T-helper 2 cell treated with Interferon-gamma antibody and Interleukin-4, amounts not matched to agents 100 ng/mL and 5 ng/mL, for 36 hours (primary cell): ENCODE measurements at regions not wholly inside any gene's neighbourhood (a gene's known extent, or its start where the extent isn't known, plus 50 kb on each side); places are given as distances from the start of the nearest gene placed in this dataset.

Experiments
- intact Hi-C: fragments of 100-400 bp; cut with micrococcal nuclease; formaldehyde crosslinking; loops from one replicate; pipeline ENCODE4 v1.15.1; 2023

- intact Hi-C loops: no loop called here
Observed at GRCh38 chr2:7209757-7210555, 292.7 kb downstream of the RNF144A start.

- intact Hi-C loops: no loop called here
Observed at GRCh38 chr2:7210712-7211111, 293.5 kb downstream of the RNF144A start.

GRCh38 chr2:7225848-7226247 lies 308.6 kb downstream of the RNF144A start:
- intact Hi-C loops: no loop called here

- intact Hi-C loops: no loop called here
Observed at GRCh38 chr2:7226501-7226900, 309.3 kb downstream of the RNF144A start.

GRCh38 chr2:7233126-7233525 lies 315.9 kb downstream of the RNF144A start:
- intact Hi-C loops: no loop called here

- intact Hi-C loops: no loop called here
Observed at GRCh38 chr2:7237466-7237865, 320.3 kb downstream of the RNF144A start.

GRCh38 chr2:7239078-7239477 lies 321.9 kb downstream of the RNF144A start:
- intact Hi-C loops: no loop called here

GRCh38 chr2:7241041-7241745 lies 324.0 kb downstream of the RNF144A start:
- intact Hi-C loops: no loop called here

- intact Hi-C loops: no loop called here
Observed at GRCh38 chr2:7242189-7242867, 325.1 kb downstream of the RNF144A start.

- intact Hi-C loops: no loop called here
Observed at GRCh38 chr2:7243276-7243675, 326.1 kb downstream of the RNF144A start.

GRCh38 chr2:7256377-7256776 lies 339.2 kb downstream of the RNF144A start:
- intact Hi-C loops: no loop called here

GRCh38 chr2:7262727-7263126 lies 345.5 kb downstream of the RNF144A start:
- intact Hi-C loops: no loop called here

GRCh38 chr2:7264791-7265190 lies 347.6 kb downstream of the RNF144A start:
- intact Hi-C loops: no loop called here

GRCh38 chr2:7265286-7265685 lies 348.1 kb downstream of the RNF144A start:
- intact Hi-C loops: no loop called here

GRCh38 chr2:7269106-7269643 lies 352.0 kb downstream of the RNF144A start:
- intact Hi-C loops: no loop called here

- intact Hi-C loops: no loop called here
Observed at GRCh38 chr2:7270011-7270431, 352.8 kb downstream of the RNF144A start.

- intact Hi-C loops: no loop called here
Observed at GRCh38 chr2:7272210-7272609, 355.0 kb downstream of the RNF144A start.

- intact Hi-C loops: no loop called here
Observed at GRCh38 chr2:7278984-7279383, 361.8 kb downstream of the RNF144A start.

- intact Hi-C loops: no loop called here
Observed at GRCh38 chr2:7279421-7279949, 362.3 kb downstream of the RNF144A start.

- intact Hi-C loops: no loop called here
Observed at GRCh38 chr2:7280790-7281189, 363.6 kb downstream of the RNF144A start.
